ENCODE measurements at regions not wholly inside any gene's neighbourhood (a gene's known extent, or its start where the extent isn't known, plus 50 kb on each side); places are given as distances from the start of the nearest gene placed in this dataset.

DNA sequence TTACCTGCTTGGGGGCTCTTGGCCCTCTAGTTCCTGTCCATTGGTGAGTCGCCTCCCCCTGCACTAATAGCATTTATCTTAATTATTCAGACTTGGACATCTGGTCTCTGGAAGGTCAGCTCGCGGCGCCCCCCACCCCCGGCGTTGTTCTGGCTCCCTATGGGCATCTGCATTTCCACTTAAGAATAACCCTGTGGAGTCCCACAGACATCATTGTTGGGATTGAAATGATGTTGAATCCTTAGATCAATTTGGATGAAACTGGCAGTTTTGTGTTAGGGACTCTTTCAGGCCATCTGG is 313.8 kb upstream of the HS6ST1 start:
- DNase-seq: no peak

GRCh38 chr2:128633501-128633900 is 314.8 kb upstream of the HS6ST1 start:
- DNase-seq: no peak

GRCh38 chr2:128635361-128635900 is 316.8 kb upstream of the HS6ST1 start:
- no peak for DNase-seq

DNA sequence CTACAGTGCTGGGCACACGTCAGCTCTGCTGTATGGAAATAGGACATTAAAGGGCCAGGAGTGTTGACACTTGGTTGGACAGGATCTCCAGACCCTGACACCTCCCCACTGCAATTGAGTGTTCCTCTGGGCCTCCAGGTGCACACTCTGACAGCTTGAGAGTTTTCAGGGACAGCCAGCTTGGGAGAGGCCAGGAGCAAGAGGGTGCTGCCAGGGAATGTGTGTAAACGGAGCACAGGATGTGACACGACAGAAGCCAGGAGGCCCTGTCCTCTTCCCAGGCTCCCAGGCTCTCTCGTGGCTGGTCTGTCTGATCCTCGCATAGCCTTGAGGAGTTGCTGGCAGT is 318.1 kb upstream of the HS6ST1 start:
- DNase-seq: no peak

DNA sequence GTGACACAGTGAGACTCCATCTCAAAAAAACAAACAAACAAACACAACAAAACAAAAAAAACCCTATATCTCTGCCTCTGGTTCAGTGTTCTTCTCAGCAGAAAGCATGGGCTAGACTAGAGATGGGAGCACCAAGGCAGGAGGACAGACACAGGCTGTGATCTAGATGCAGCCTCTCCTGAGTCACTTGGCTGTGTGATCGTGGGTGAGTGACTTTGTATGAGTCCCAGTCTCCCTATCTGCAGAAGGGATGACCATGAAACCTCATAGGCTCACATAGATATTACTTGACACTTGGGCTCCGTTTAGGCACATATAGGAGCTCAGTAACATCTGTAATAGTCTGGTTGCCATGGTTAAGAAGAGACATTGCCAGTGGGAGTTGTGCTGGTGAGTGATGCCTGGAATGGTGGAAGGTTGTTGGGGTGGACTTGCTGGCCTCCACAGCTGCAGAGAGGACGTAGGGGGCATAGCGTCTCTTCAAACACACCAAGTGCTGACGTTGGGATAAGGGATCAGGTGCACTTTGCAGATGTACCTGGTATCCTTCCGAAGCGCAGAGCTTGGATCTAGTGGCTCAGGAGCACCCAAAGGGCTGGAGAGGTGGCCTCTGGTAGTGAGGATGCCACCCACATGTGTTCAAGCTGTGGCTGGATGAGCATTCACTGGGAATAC is 318.9 kb upstream of the HS6ST1 start:
- DNase-seq: no peak

DNA sequence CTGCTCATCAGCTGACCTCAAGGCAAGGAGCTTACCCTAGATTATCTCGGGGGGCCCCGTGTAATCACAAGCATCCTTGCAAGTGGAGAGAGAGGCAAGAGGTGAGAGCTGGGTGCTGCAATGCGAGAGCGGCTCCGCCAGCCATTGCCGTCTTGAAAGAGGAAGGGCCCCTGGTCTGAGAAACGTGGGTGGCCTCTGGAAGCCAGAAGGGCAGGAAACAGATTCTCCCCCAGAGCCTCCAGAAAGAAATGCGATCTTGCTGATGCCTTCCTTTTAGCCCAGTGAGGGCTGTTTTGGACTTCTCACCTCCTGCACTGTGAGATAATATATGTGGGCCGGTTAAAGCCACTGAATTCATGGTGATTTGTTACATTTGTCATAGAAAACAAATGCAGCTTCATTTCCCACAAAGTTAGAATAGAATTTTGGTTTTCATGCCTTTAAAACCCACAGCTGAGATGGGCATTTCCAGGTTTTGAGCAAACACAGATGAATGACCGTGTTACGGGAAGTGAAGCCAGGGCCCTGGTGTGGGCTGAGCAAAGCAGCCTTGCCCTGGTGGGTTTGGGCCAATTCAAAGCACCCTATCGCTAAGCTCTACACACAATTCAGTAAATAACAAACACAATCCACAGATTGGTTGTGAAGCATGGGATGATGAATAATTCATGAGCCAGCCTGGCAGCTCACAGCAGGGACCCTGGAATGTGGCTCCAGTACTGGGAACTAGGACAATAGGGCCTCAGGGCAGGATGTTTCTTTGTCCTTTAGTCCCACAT is 319.9 kb upstream of the HS6ST1 start:
- DNase-seq: peak; percentile 26

- no peak for DNase-seq
These were observed 320.4 kb upstream of the HS6ST1 start for GRCh38 chr2:128639120-128639477.

DNA sequence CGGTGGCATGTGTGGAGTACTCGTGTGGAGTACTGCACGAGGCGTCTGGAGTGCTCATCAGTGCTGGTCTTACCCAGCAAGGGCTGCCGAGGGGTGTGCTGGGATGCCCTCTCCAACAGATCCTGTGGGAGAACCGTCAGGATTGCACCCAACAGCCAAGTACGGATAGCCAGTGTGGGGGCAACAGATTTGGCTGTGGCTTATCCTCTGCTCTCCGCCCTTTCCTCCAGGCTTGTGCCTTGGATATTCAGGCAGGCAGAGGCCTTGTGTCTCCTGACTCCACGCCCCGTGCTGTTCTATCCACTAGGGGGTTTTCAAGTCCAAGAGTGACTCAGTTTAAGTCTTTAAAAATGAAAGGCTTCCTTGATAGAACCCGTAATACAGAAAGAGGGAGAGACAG is 321.0 kb upstream of the HS6ST1 start:
- no peak for DNase-seq

DNA sequence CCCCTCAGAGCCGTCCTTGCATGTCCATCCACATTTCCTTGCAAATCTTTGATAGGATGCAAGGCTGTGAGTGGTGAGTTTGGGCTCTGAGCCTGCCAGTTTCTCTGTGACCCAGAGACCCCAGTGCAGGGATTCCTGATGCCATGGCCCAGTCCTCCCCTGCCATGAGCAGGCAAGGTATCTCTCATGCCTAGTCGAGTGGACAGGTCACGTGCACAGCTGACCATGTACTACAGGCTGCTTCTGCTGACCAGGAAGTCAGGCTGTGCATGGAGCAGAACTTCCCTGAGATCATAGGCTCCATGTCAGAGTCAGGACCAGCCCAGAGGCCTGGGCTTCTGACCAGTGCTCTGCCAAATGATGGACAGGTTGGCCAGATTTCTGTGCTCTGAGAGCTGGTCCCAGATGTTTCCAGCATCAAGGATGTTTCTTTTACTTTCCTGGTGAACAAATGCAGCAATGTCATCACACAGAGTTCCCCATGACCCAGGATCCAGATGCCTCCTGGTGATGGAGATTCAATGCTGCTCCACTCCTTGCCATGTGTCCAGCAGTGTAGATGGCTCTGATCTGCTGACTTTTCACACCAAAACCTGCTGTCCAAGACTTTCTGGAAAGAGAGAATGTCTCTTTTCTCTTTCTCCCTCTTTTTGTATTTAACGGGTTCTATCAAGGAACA is 321.6 kb upstream of the HS6ST1 start:
- no peak for DNase-seq

GRCh38 chr2:128640845-128641360 is 322.2 kb upstream of the HS6ST1 start:
- DNase-seq: no peak

DNA sequence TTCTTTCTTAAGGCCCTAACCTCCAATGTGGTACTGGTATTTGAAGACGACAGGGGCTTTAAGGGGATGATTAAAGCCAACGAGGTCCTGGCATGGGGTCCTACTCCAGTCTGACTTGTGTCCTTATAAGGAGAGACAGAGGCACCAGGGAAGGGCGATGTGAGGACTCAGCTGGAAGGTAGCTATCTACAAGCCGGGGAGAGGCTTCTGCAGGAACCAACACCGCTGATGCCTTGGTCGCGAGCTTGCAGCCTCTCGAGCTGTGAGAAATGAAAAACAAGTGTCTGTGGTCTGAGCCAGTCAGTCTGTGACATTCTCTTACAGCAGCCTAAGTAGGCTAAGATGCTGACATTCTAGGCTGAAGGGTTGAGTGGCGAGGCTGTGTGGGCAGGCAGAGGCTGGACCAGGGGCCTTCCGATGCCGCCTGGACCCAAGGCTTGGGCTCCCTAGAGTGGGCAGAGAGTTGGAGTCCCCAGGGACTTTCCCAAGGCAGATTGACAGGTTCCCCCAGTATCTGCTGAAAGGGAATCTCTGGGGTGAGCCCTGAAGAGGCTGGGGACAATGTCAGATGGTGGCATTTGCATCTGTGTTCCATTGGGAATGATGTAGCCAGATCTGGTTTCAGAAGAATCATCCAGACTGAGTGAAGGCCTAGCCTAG is 322.9 kb upstream of the HS6ST1 start:
- DNase-seq: no peak

GRCh38 chr2:128642316-128642715 is 323.6 kb upstream of the HS6ST1 start:
- no peak for DNase-seq

DNA sequence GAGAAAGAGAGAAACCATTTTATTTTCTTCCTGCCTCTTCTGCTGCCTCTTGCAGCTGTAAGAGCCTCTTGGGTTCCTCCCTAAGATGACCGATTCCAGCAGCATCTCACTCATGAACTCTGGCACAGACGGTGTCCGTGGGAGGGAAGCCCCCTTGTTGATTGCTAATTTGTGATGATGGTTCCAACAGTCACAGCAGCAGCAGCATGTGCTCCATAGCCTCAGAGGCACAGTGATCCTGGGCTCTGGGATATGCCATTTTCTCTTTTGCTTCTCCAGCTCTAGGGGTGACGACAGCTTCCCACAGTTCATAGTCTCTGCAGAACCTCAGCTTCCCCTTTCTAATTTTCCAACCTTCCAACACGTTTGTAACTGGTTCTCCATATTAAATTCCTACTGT is 324.2 kb upstream of the HS6ST1 start:
- no peak for DNase-seq

- DNase-seq: no peak
These were observed 324.8 kb upstream of the HS6ST1 start for GRCh38 chr2:128643221-128644065.

DNA sequence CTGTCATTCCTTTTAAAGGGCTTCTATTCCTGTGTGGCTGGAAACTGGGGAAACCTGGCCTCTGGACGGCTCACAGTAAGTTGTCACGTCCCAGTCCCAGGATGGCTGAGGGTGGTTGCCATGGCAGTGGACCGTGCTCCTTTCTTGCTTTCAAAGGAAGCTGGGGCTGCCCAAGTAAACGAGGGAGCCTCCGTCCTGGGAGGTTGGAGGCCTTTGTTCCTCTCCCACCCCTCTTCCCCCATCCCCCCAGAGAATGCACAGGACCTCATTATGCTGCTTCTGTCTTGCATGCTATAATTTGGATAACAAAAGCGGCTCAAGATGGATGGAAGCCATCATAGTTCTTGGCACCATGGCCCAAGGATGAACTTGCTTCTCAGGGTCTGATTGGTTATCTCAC is 325.5 kb upstream of the HS6ST1 start:
- no peak for DNase-seq

- DNase-seq: no peak
These were observed 326.1 kb upstream of the HS6ST1 start for GRCh38 chr2:128644718-128645256.

DNA sequence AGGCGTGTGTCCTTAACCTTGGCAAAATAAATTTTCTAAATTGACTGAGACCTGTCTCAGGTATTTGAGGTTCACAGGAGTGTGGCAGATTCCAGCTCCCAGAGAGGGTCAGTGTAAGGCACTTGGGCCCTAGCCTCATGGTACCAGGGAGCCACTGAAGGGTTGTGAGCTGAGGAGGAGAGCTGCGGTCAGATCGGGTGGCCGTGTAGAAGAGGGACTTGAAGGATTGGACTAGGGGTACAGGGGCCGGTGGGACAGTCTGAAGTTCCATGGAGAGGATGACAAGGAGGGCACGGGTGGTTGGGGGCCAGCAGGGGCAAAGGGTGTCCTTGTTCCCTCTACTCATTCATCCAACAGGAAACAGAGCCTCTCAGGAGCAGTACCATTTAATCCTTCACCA is 327.0 kb upstream of the HS6ST1 start:
- DNase-seq: no peak

GRCh38 chr2:128646091-128646490 is 327.4 kb upstream of the HS6ST1 start:
- no peak for DNase-seq

DNA sequence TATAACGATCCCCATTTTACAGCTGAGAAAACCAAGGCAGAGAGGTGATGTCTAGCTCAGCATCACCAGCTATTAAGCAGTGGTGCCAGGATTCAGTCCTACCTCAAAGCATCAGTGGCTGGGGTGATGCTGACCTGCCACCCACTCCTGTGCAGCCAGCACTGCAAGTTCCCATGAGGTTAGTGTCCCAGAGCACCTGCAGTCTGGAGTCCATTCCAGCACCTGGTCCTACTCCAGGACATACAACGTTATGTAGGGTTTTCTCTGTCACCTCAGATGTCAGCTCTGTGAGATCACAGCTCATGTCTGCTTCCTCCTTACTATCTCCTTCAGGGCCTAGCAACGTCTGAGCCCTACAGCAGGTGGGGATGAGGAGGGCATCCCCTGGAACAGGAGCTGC is 328.0 kb upstream of the HS6ST1 start:
- no peak for DNase-seq

DNA sequence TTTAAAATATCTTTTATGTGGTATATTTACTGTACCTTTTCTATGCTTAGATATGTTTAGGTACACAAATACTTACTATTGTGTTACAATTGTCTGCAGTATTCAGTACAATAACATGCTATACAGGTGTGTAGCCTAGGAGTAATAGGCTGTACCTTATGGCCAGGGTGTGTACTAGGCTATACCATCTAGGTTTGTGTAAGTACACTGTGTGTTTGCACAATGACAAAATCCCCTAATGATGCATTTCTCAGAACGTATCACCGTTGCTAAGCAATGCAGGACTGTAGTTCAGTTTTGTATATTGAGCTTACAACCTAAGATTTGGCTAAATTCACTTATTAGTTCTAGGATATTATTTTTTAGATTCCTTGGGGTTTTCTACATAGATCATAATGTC is 332.3 kb upstream of the HS6ST1 start:
- DNase-seq: no peak

DNA sequence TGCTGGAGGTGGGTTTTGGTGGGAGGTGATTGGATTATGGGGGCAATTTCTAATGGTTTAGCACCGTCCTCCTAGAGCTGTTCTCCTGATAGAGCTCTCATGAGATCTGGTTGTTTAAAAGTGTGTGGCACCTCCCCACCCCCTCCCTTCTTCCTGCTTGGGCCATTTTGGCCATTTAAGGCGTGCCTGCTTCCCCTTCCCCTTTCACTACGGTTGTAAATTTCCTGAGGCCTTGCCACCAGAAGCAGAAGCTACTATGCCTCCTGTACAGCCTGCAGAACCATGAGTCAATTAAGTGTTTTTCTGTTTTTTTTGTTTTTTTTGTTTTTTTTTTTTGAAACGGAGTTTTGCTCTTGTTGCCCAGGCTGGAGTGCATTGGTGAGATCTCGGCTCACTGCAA is 335.7 kb upstream of the HS6ST1 start:
- no peak for DNase-seq

- no peak for DNase-seq
These were observed 342.2 kb upstream of the HS6ST1 start for GRCh38 chr2:128660836-128661235.

Measured in tongue (tissue), 1 donor.